SW480 (cell line): ENCODE measurements at regions not wholly inside any gene's neighbourhood (a gene's known extent, or its start where the extent isn't known, plus 50 kb on each side); places are given as distances from the start of the nearest gene placed in this dataset.
"Not testable (repeated sequence)": the region's sequence is repeated elsewhere in the genome, so short reads cannot be mapped to it uniquely, and the experiment has no call there.

Experiments
- DNase-seq: peaks from one replicate; pipeline ENCODE4 v3.0.0-alpha.2; 2016; ENCODE audit warnings: low spot score

GRCh38 chr6:50899306-50899870 lies 80.7 kb downstream of the TFAP2B start:
- no peak for DNase-seq

GRCh38 chr6:50902260-50902659 lies 83.6 kb downstream of the TFAP2B start:
- DNase-seq = no peak

GRCh38 chr6:50905297-50905696 lies 86.6 kb downstream of the TFAP2B start:
- DNase-seq = peak; percentile 8

GRCh38 chr6:50907565-50907964 lies 88.9 kb downstream of the TFAP2B start:
- no peak for DNase-seq

- no peak for DNase-seq
These were observed 94.6 kb downstream of the TFAP2B start for GRCh38 chr6:50913105-50913770.

- not testable (repeated sequence) for DNase-seq
These were observed 102.7 kb downstream of the TFAP2B start for GRCh38 chr6:50921378-50921777.

- no peak for DNase-seq
These were observed 103.3 kb downstream of the TFAP2B start for GRCh38 chr6:50921968-50922367.

- no peak for DNase-seq
These were observed 104.2 kb downstream of the TFAP2B start for GRCh38 chr6:50922579-50923525.

GRCh38 chr6:50924758-50925157 lies 106.1 kb downstream of the TFAP2B start:
- DNase-seq = no peak

GRCh38 chr6:50925548-50925947 lies 106.9 kb downstream of the TFAP2B start:
- no peak for DNase-seq

GRCh38 chr6:50925981-50926380 lies 107.3 kb downstream of the TFAP2B start:
- DNase-seq = no peak

- no peak for DNase-seq
These were observed 109.1 kb downstream of the TFAP2B start for GRCh38 chr6:50927800-50928199.

- no peak for DNase-seq
These were observed 110.7 kb downstream of the TFAP2B start for GRCh38 chr6:50929323-50929722.

GRCh38 chr6:50935442-50935841 lies 116.8 kb downstream of the TFAP2B start:
- no peak for DNase-seq

GRCh38 chr6:50936277-50936681 lies 117.6 kb downstream of the TFAP2B start:
- no peak for DNase-seq

GRCh38 chr6:50939931-50940330 lies 121.3 kb downstream of the TFAP2B start:
- no peak for DNase-seq

GRCh38 chr6:50945789-50946188 lies 127.1 kb downstream of the TFAP2B start:
- no peak for DNase-seq

GRCh38 chr6:50952092-50952907 lies 133.6 kb downstream of the TFAP2B start:
- DNase-seq = no peak

GRCh38 chr6:50956014-50956413 lies 137.3 kb downstream of the TFAP2B start:
- no peak for DNase-seq

GRCh38 chr6:50958148-50958697 lies 139.6 kb downstream of the TFAP2B start:
- DNase-seq = no peak

- no peak for DNase-seq
These were observed 140.5 kb downstream of the TFAP2B start for GRCh38 chr6:50959081-50959641.
